Right lobe of liver (tissue), 6 donors: ENCODE measurements at regions not wholly inside any gene's neighbourhood (a gene's known extent, or its start where the extent isn't known, plus 50 kb on each side); places are given as distances from the start of the nearest gene placed in this dataset.

ENCODE experiments used
- ATAC-seq, 4 donors: fragments of 200-7000 bp; cut with Tn5 transposase; one replicate each; pipeline ENCODE4 v1.9.1; 2020; ENCODE audit warnings: mild to moderate bottlenecking in 4 of 4, moderate library complexity in 4 of 4
- DNase-seq, 3 donors: peaks; one replicate each; pipeline ENCODE4 v3.0.0-alpha.2; 2020
- H3K27ac ChIP-seq, 3 donors: fragments of 200-600 bp; one replicate each; pipeline ENCODE4 v1.8.0; 2022
- H3K27me3 ChIP-seq, 2 donors: fragments of 200-600 bp; one replicate each; pipeline ENCODE4 v1.8.0; 2022
- H3K36me3 ChIP-seq, 4 donors: fragments of 200-600 bp; sonication (generic) in 1 of 4; one replicate each; pipeline versions ENCODE4 v1.5.1 to v1.8.0; 2017 to 2022; ENCODE audit warnings: control low read depth in 1 of 4
- H3K4me1 ChIP-seq, 4 donors: fragments of 200-600 bp; sonication (generic) in 1 of 4; one replicate each; pipeline versions ENCODE4 v1.5.1 to v1.8.0; 2017 to 2022; ENCODE audit warnings: control low read depth in 1 of 4
- H3K4me3 ChIP-seq, 3 donors: fragments of 200-600 bp; one replicate each; pipeline ENCODE4 v1.8.0; 2022
- H3K9me3 ChIP-seq, 4 donors: fragments of 200-600 bp; sonication (generic) in 1 of 4; one replicate each; pipeline versions ENCODE4 v1.5.1 to v1.8.0; 2017 to 2022; ENCODE audit warnings: control low read depth in 1 of 4
- CTCF ChIP-seq, 4 donors: fragments of 200-600 bp in 3 of 4; fragments of 450-650 bp in 1 of 4; IDR thresholded peaks; one replicate each; pipeline versions ENCODE4 v1.5.1 to v1.8.0; 2016 to 2022; ENCODE audit warnings: antibody characterized with exemption in 4 of 4, mild to moderate bottlenecking in 2 of 4
- POLR2A ChIP-seq: fragments of 450-650 bp; IDR thresholded peaks from one replicate; pipeline ENCODE4 v1.6.1; 2017; ENCODE audit warnings: antibody characterized with exemption, mild to moderate bottlenecking
- WGBS: methylation state at CpG from one replicate; pipeline ENCODE4 v1.1.6; 2018; ENCODE audit warnings: low coverage, low lambda C conversion rate; ENCODE audit not compliant: insufficient coverage; ENCODE audit errors: missing lambda C conversion rate; 5-methylcytosine and 5-hydroxymethylcytosine counted together
- intact Hi-C, 2 donors: fragments of 100-400 bp; cut with DNase I; formaldehyde crosslinking; loops; one replicate each; pipeline versions ENCODE4 v1.11.2 to v1.14.1; 2022
- donor health status: DM: no; HTN: yes; CAD: no.
- donor health status: DM: no; HTN: no; CAD: no.
- donor health status: DM: no; HTN: no; CAD: no.
- donor health status: DM: no; HTN: yes; CAD: no.
- donor health status: DM: no; HTN: yes; CAD: no.

- peak in 1 of 4 donors; percentile 51 for ATAC-seq
- no peak overlapping the region for H3K27ac ChIP-seq
- WGBS, result 28% methylated on average over 2 of the region's 2 CpGs
Observed at GRCh38 chr4:124879195-124879594, 166.7 kb upstream of the ANKRD50 start.

GRCh38 chr4:124874172-124874450, 161.6 kb upstream of the ANKRD50 start:
- Histone ChIP-seq H3K9me3 (no peaks in the 10 kb centered on the region), H3K4me1 (no peaks in the 10 kb centered on the region), H3K27me3 (no peaks in the 10 kb centered on the region), H3K4me3 (no peak overlapping the region), H3K36me3 (no peaks in the 10 kb centered on the region), H3K27ac (no peak overlapping the region)
- ATAC-seq, result no peak
- DNase-seq, result no peak
- intact Hi-C loops, result no loop called here
- WGBS, result 95% methylated on average over 2 of the region's 2 CpGs
- TF ChIP-seq CTCF (IDR thresholded peaks at IDR 0.05) (no peak), POLR2A (no peak)

More at GRCh38 chr4:124879195-124879594, 166.7 kb upstream of the ANKRD50 start:
- Histone ChIP-seq H3K4me3 (no peak overlapping the region), H3K36me3 (no peaks in the 10 kb centered on the region), H3K9me3 (no peaks in the 10 kb centered on the region), H3K4me1 (no peaks in the 10 kb centered on the region), H3K27me3 (no peaks in the 10 kb centered on the region)
- no peak for TF ChIP-seq CTCF (IDR thresholded peaks at IDR 0.05)
- TF ChIP-seq POLR2A, result no peak
- DNase-seq, result no peak
- intact Hi-C loops, result no loop called here

- intact Hi-C loops, result no loop called here
- WGBS, result 17% methylated on average over 2 of the region's 2 CpGs
Observed at GRCh38 chr4:124873361-124874171, 161.0 kb upstream of the ANKRD50 start.

GRCh38 chr4:124872659-124873058, 160.1 kb upstream of the ANKRD50 start:
- no peak for DNase-seq
- TF ChIP-seq POLR2A (no peak), CTCF (IDR thresholded peaks at IDR 0.05) (no peak)
- Histone ChIP-seq H3K4me1 (no peaks in the 10 kb centered on the region), H3K36me3 (no peaks in the 10 kb centered on the region), H3K27ac (no peak overlapping the region), H3K9me3 (no peaks in the 10 kb centered on the region), H3K27me3 (no peaks in the 10 kb centered on the region), H3K4me3 (no peak overlapping the region)
- no peak for ATAC-seq
- 85% methylated on average over 2 of the region's 2 CpGs for WGBS
- intact Hi-C loops, result no loop called here

More at GRCh38 chr4:124873361-124874171, 161.0 kb upstream of the ANKRD50 start:
- ATAC-seq, result no peak
- no peaks in the 10 kb centered on the region for H3K36me3 ChIP-seq
- no peak overlapping the region for H3K27ac ChIP-seq
- H3K4me3 ChIP-seq, result no peak overlapping the region
- no peaks in the 10 kb centered on the region for H3K27me3 ChIP-seq
- TF ChIP-seq POLR2A (no peak), CTCF (IDR thresholded peaks at IDR 0.05) (no peak)
- DNase-seq, result no peak
- H3K9me3 ChIP-seq, result no peaks in the 10 kb centered on the region
- no peaks in the 10 kb centered on the region for H3K4me1 ChIP-seq
